ENCODE measurements at regions not wholly inside any gene's neighbourhood (a gene's known extent, or its start where the extent isn't known, plus 50 kb on each side); places are given as distances from the start of the nearest gene placed in this dataset.

GRCh38 chrX:45956191-45956870, 588.9 kb downstream of the ZNF674 start:
- DNase-seq, result no peak
- in situ Hi-C loops (cut with MboI; ENCODE audit: low pct_unique_long_range_greater_than_20kb, low sequenced_read_pairs), result no loop called here

GRCh38 chrX:45955661-45956060, 589.6 kb downstream of the ZNF674 start:
- no peak for DNase-seq
- in situ Hi-C loops (cut with MboI; ENCODE audit: low pct_unique_long_range_greater_than_20kb, low sequenced_read_pairs), result no loop called here

GRCh38 chrX:45954026-45954425, 591.2 kb downstream of the ZNF674 start:
- peak; percentile 8 for DNase-seq
- in situ Hi-C loops (cut with MboI; ENCODE audit: low pct_unique_long_range_greater_than_20kb, low sequenced_read_pairs), result no loop called here

- no peak for DNase-seq
- in situ Hi-C loops (cut with MboI; ENCODE audit: low pct_unique_long_range_greater_than_20kb, low sequenced_read_pairs), result no loop called here
These were observed 593.2 kb downstream of the ZNF674 start for GRCh38 chrX:45952030-45952429.

- in situ Hi-C loops (cut with MboI; ENCODE audit: low pct_unique_long_range_greater_than_20kb, low sequenced_read_pairs), result no loop called here
These were observed 609.8 kb downstream of the ZNF674 start for GRCh38 chrX:45935408-45935807.

GRCh38 chrX:45912316-45912715, 632.9 kb downstream of the ZNF674 start:
- DNase-seq, result no peak
- in situ Hi-C loops (cut with MboI; ENCODE audit: low pct_unique_long_range_greater_than_20kb, low sequenced_read_pairs), result no loop called here

More at GRCh38 chrX:45935408-45935807, 609.8 kb downstream of the ZNF674 start:
- DNase-seq, result no peak

- in situ Hi-C loops (cut with MboI; ENCODE audit: low pct_unique_long_range_greater_than_20kb, low sequenced_read_pairs), result no loop called here
- no peak for DNase-seq
These were observed 637.4 kb downstream of the ZNF674 start for GRCh38 chrX:45907786-45908185.

GRCh38 chrX:45903781-45904201, 641.4 kb downstream of the ZNF674 start:
- in situ Hi-C loops (cut with MboI; ENCODE audit: low pct_unique_long_range_greater_than_20kb, low sequenced_read_pairs), result no loop called here
- DNase-seq, result peak; percentile 84

GRCh38 chrX:45900766-45901615, 644.2 kb downstream of the ZNF674 start:
- peak; percentile 12 for DNase-seq
- in situ Hi-C loops (cut with MboI; ENCODE audit: low pct_unique_long_range_greater_than_20kb, low sequenced_read_pairs), result no loop called here

- in situ Hi-C loops (cut with MboI; ENCODE audit: low pct_unique_long_range_greater_than_20kb, low sequenced_read_pairs), result no loop called here
- DNase-seq, result no peak
These were observed 650.2 kb downstream of the ZNF674 start for GRCh38 chrX:45894864-45895645.

- no peak for DNase-seq
- in situ Hi-C loops (cut with MboI; ENCODE audit: low pct_unique_long_range_greater_than_20kb, low sequenced_read_pairs), result no loop called here
These were observed 655.8 kb downstream of the ZNF674 start for GRCh38 chrX:45889471-45889870.

GRCh38 chrX:45888518-45888917, 656.7 kb downstream of the ZNF674 start:
- DNase-seq, result no peak
- in situ Hi-C loops (cut with MboI; ENCODE audit: low pct_unique_long_range_greater_than_20kb, low sequenced_read_pairs), result no loop called here

GRCh38 chrX:45885931-45886330, 659.3 kb downstream of the ZNF674 start:
- DNase-seq, result no peak
- in situ Hi-C loops (cut with MboI; ENCODE audit: low pct_unique_long_range_greater_than_20kb, low sequenced_read_pairs), result no loop called here

- no peak for DNase-seq
- in situ Hi-C loops (cut with MboI; ENCODE audit: low pct_unique_long_range_greater_than_20kb, low sequenced_read_pairs), result no loop called here
These were observed 665.7 kb downstream of the ZNF674 start for GRCh38 chrX:45879512-45879911.

GRCh38 chrX:45876206-45876605, 669.0 kb downstream of the ZNF674 start:
- in situ Hi-C loops (cut with MboI; ENCODE audit: low pct_unique_long_range_greater_than_20kb, low sequenced_read_pairs), result no loop called here
- DNase-seq, result no peak

GRCh38 chrX:45873781-45874180, 671.4 kb downstream of the ZNF674 start:
- DNase-seq, result no peak
- in situ Hi-C loops (cut with MboI; ENCODE audit: low pct_unique_long_range_greater_than_20kb, low sequenced_read_pairs), result no loop called here

- in situ Hi-C loops (cut with MboI; ENCODE audit: low pct_unique_long_range_greater_than_20kb, low sequenced_read_pairs), result no loop called here
- DNase-seq, result no peak
These were observed 671.8 kb upstream of the DIPK2B start for GRCh38 chrX:45872480-45872879.

- DNase-seq, result no peak
- in situ Hi-C loops (cut with MboI; ENCODE audit: low pct_unique_long_range_greater_than_20kb, low sequenced_read_pairs), result no loop called here
These were observed 667.7 kb upstream of the DIPK2B start for GRCh38 chrX:45868425-45868824.

GRCh38 chrX:45862801-45863200, 662.1 kb upstream of the DIPK2B start:
- DNase-seq, result no peak

GRCh38 chrX:45860450-45860849, 659.8 kb upstream of the DIPK2B start:
- in situ Hi-C loops (cut with MboI; ENCODE audit: low pct_unique_long_range_greater_than_20kb, low sequenced_read_pairs), result no loop called here
- no peak for DNase-seq

More at GRCh38 chrX:45862801-45863200, 662.1 kb upstream of the DIPK2B start:
- in situ Hi-C loops (cut with MboI; ENCODE audit: low pct_unique_long_range_greater_than_20kb, low sequenced_read_pairs), result no loop called here

Measured in KBM-7 (cell line).